Esophagus squamous epithelium (tissue), 4 donors: ENCODE measurements at regions not wholly inside any gene's neighbourhood (a gene's known extent, or its start where the extent isn't known, plus 50 kb on each side); places are given as distances from the start of the nearest gene placed in this dataset.

Experiments used
- CTCF ChIP-seq, 6 experiments: fragments of 450-650 bp in 4 of 6; fragments of 200-600 bp in 2 of 6; sonication (generic) in 2 of 6; IDR thresholded peaks; one replicate each; pipeline ENCODE4 v1.5.1; 2016 to 2019; ENCODE audit warnings: antibody characterized with exemption in 6 of 6, mild to moderate bottlenecking in 4 of 6, moderate library complexity in 4 of 6
- POLR2A ChIP-seq, 4 donors: fragments of 450-650 bp; IDR thresholded peaks; one replicate each; pipeline ENCODE4 v1.6.1; 2017; ENCODE audit warnings: antibody characterized with exemption in 4 of 4, mild to moderate bottlenecking in 4 of 4, moderate library complexity in 3 of 4

GRCh38 chr2:103230796-103231195 lies 469.0 kb downstream of the TMEM182 start:
- TF ChIP-seq CTCF (IDR thresholded peaks at IDR 0.05) (no peak), POLR2A (IDR thresholded peaks at IDR 0.05) (no peak)
